Neural cell (in vitro differentiated cells): ENCODE measurements at regions not wholly inside any gene's neighbourhood (a gene's known extent, or its start where the extent isn't known, plus 50 kb on each side); places are given as distances from the start of the nearest gene placed in this dataset.

Source experiments
- H2AFZ ChIP-seq: fragments of 200-600, 300-800 bp; sonication (generic), shearing (Covaris generic); 2 replicates; pipeline ENCODE4 v1.6.0; 2014; ENCODE audit warnings: low read depth, mild to moderate bottlenecking, antibody characterized with exemption, low read length, moderate library complexity
- H3F3A ChIP-seq: fragments of 200-600 bp; shearing (Covaris generic); 2 replicates; pipeline ENCODE4 v1.6.1; 2016; ENCODE audit warnings: mild to moderate bottlenecking, moderate library complexity, mixed read lengths, antibody characterized with exemption, low read length; ENCODE audit not compliant: insufficient read depth, poor library complexity, severe bottlenecking
- H3K27ac ChIP-seq: fragments of 200-600, 300-800 bp; sonication (generic), shearing (Covaris generic); 2 replicates; pipeline ENCODE4 v1.5.1; 2014; ENCODE audit warnings: mild to moderate bottlenecking, low read length, moderate library complexity
- H3K27me3 ChIP-seq: fragments of 300-800, 200-600 bp; sonication (generic), shearing (Covaris generic); 2 replicates; pipeline ENCODE4 v1.6.0; 2014; ENCODE audit warnings: mild to moderate bottlenecking, low read depth, low read length, moderate library complexity; ENCODE audit not compliant: insufficient read depth
- H3K36me3 ChIP-seq: fragments of 300-800, 200-600 bp; sonication (generic), shearing (Covaris generic); 2 replicates; pipeline ENCODE4 v1.5.1; 2014; ENCODE audit warnings: mild to moderate bottlenecking, antibody characterized with exemption, low read length, moderate library complexity; ENCODE audit not compliant: insufficient read depth
- H3K4me2 ChIP-seq: fragments of 300-800, 200-600 bp; sonication (generic), shearing (Covaris generic); 2 replicates; pipeline ENCODE4 v1.6.0; 2014; ENCODE audit warnings: mild to moderate bottlenecking, low read length
- H3K4me3 ChIP-seq: fragments of 300-800, 200-600 bp; sonication (generic), shearing (Covaris generic); 2 replicates; pipeline ENCODE4 v1.5.1; 2014; ENCODE audit warnings: mild to moderate bottlenecking, low read length, moderate library complexity
- H3K79me2 ChIP-seq: fragments of 200-600 bp; shearing (Covaris generic); replicated peaks from 2 replicates; pipeline ENCODE4 v1.6.0; 2014; ENCODE audit warnings: mild to moderate bottlenecking, low read length, moderate library complexity; ENCODE audit not compliant: insufficient read depth
- H3K9ac ChIP-seq: fragments of 300-800, 200-600 bp; sonication (generic), shearing (Covaris generic); 2 replicates; pipeline ENCODE4 v1.6.1; 2016; ENCODE audit warnings: mild to moderate bottlenecking, low read length, mixed read lengths
- H3K9me2 ChIP-seq: fragments of 200-600 bp; shearing (Covaris generic); 2 replicates; pipeline ENCODE4 v1.6.1; 2016; ENCODE audit warnings: mild to moderate bottlenecking, low read length, mixed read lengths; ENCODE audit not compliant: insufficient read depth
- H3K9me3 ChIP-seq: fragments of 200-600, 300-800 bp; sonication (generic), shearing (Covaris generic); 2 replicates; pipeline ENCODE4 v1.6.1; 2016; ENCODE audit warnings: mild to moderate bottlenecking, mixed run types, low read length, moderate library complexity, mixed read lengths
- H4K20me1 ChIP-seq: fragments of 200-600 bp; shearing (Covaris generic); 2 replicates; pipeline ENCODE4 v1.6.1; 2016; ENCODE audit warnings: mild to moderate bottlenecking, mixed run types; ENCODE audit not compliant: insufficient read depth
- EP300 ChIP-seq: fragments of 450-650 bp; conservative IDR thresholded peaks from 2 replicates; pipeline ENCODE4 v1.6.1; 2014; ENCODE audit warnings: antibody characterized with exemption, mild to moderate bottlenecking, moderate library complexity; ENCODE audit not compliant: poor library complexity, severe bottlenecking
- EZH2 ChIP-seq: fragments of 200-600, 300-800 bp; shearing (Covaris generic), sonication (generic); IDR thresholded peaks from 2 replicates; pipeline ENCODE4 v1.6.1; 2014; ENCODE audit warnings: antibody characterized with exemption, low read length, borderline replicate concordance, mild to moderate bottlenecking; ENCODE audit not compliant: insufficient read depth, poor library complexity, severe bottlenecking
- MXI1 ChIP-seq: fragments of 450-650 bp; conservative IDR thresholded peaks from 2 replicates; pipeline ENCODE4 v1.6.1; 2014; ENCODE audit warnings: antibody characterized with exemption, mild to moderate bottlenecking; ENCODE audit not compliant: poor library complexity, severe bottlenecking
- POLR2AphosphoS5 ChIP-seq: IDR thresholded peaks from 2 replicates; pipeline ENCODE4 v1.6.1; 2012
- RAD21 ChIP-seq: fragments of 450-650 bp; conservative IDR thresholded peaks from 2 replicates; pipeline ENCODE4 v1.6.1; 2014; ENCODE audit warnings: antibody characterized with exemption, mild to moderate bottlenecking, moderate library complexity
- REST ChIP-seq: IDR thresholded peaks from 2 replicates; pipeline ENCODE4 v1.6.1; 2012; ENCODE audit warnings: borderline replicate concordance
- SMC3 ChIP-seq: fragments of 450-650 bp; conservative IDR thresholded peaks from 2 replicates; pipeline ENCODE4 v1.6.1; 2014; ENCODE audit warnings: antibody characterized with exemption, mild to moderate bottlenecking, moderate library complexity; ENCODE audit not compliant: poor library complexity
- TAF1 ChIP-seq: IDR thresholded peaks from 2 replicates; pipeline ENCODE4 v1.6.1; 2012; ENCODE audit warnings: low read depth
- TF ChIP-seq, protein P1 (sequence below): fragments of 450-650 bp; IDR thresholded peaks from 2 replicates; pipeline ENCODE4 v1.5.1; 2014; ENCODE audit warnings: antibody characterized with exemption, mild to moderate bottlenecking, moderate library complexity; ENCODE audit not compliant: poor library complexity, severe bottlenecking

GRCh38 chr10:63885156-63885555 is 364.0 kb downstream of the REEP3 start:
- Histone ChIP-seq H3K4me3 (no peak overlapping the region), H3K27ac (no peak overlapping the region), H3K79me2 (no peaks in the 10 kb centered on the region), H2AFZ (no peak overlapping the region), H3K27me3 (no peaks in the 10 kb centered on the region), H3K9me3 (peaks cover 3% of the 10 kb centered on the region), H3K9me2 (no peaks in the 10 kb centered on the region), H3K36me3 (no peaks in the 10 kb centered on the region), H3K9ac (no peak overlapping the region), H3F3A (no peaks in the 10 kb centered on the region), H3K4me2 (no peak overlapping the region), H4K20me1 (no peaks in the 10 kb centered on the region)
- no peak for TF ChIP-seq RAD21
- TF ChIP-seq TAF1: no peak
- TF ChIP-seq MXI1: no peak
- TF ChIP-seq REST: no peak
- no peak for TF ChIP-seq POLR2AphosphoS5
- no peak for TF ChIP-seq EP300
- TF ChIP-seq EZH2: no peak
- TF ChIP-seq, protein P1, sequence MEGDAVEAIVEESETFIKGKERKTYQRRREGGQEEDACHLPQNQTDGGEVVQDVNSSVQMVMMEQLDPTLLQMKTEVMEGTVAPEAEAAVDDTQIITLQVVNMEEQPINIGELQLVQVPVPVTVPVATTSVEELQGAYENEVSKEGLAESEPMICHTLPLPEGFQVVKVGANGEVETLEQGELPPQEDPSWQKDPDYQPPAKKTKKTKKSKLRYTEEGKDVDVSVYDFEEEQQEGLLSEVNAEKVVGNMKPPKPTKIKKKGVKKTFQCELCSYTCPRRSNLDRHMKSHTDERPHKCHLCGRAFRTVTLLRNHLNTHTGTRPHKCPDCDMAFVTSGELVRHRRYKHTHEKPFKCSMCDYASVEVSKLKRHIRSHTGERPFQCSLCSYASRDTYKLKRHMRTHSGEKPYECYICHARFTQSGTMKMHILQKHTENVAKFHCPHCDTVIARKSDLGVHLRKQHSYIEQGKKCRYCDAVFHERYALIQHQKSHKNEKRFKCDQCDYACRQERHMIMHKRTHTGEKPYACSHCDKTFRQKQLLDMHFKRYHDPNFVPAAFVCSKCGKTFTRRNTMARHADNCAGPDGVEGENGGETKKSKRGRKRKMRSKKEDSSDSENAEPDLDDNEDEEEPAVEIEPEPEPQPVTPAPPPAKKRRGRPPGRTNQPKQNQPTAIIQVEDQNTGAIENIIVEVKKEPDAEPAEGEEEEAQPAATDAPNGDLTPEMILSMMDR: no peak
- TF ChIP-seq SMC3: no peak

DNA sequence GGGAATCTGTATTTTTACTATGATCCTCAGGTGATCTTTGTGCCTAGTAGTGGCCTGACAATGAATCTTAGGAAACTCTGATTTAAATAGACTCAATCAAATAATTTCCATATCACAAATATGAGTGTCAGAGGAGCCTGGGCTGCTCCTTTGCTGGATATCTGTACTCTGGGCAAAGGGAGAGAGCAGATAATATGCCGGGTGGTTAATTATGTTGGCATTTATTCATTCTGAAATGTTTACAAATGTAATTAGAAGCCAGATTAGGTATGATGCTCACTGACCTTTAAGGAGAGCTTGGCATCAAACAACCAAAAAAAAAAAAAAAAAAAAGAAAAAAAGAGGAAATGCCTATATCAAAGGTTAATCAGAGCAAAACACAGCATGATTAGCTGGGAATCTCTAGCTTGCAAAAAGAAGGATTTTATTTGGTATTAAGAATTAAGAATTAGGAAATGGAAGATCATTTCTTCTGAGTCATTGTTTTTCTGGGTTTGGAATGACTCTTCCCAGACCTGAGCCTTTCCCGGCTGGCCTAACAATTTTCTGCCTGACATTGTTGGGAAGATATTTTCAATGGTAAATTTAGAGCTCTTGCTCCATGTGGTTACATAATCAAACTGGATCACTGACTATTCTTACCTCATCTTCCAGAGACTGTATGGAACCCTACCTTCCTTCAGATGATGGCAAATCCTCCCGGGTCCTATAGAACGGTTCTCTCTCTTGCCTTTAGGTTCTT is 365.3 kb downstream of the REEP3 start:
- Histone ChIP-seq H3K27ac (no peak overlapping the region), H3K9me2 (no peaks in the 10 kb centered on the region), H4K20me1 (no peaks in the 10 kb centered on the region), H3K36me3 (no peaks in the 10 kb centered on the region), H2AFZ (no peak overlapping the region), H3K4me3 (no peak overlapping the region), H3K9me3 (peaks cover 3% of the 10 kb centered on the region), H3K27me3 (no peaks in the 10 kb centered on the region), H3K4me2 (no peak overlapping the region), H3F3A (no peaks in the 10 kb centered on the region), H3K9ac (no peak overlapping the region), H3K79me2 (no peaks in the 10 kb centered on the region)
- no peak for TF ChIP-seq TAF1
- TF ChIP-seq MXI1: no peak
